HEK293 (cell line): ENCODE measurements at regions not wholly inside any gene's neighbourhood (a gene's known extent, or its start where the extent isn't known, plus 50 kb on each side); places are given as distances from the start of the nearest gene placed in this dataset.

Source experiments
- CTCF ChIA-PET: fragments of 350-600 bp; formaldehyde crosslinking; extraction: SDS; loops from one replicate; lab custom pipeline; 2021; ENCODE audit warnings: antibody characterized with exemption; lab: Yijun Ruan, JAX
- POLR2A ChIA-PET: fragments of 300-600 bp; formaldehyde crosslinking; extraction: SDS; loops from one replicate; lab custom pipeline; 2020; ENCODE audit warnings: antibody characterized with exemption, inconsistent platforms; lab: Yijun Ruan, JAX
- H3K27ac ChIP-seq: fragments of 200-500 bp; sonication (Bioruptor generic); 2 replicates; pipeline ENCODE4 v1.5.1; 2014; ENCODE audit warnings: low read depth, low read length, control low read depth, inconsistent platforms; ENCODE audit errors: extremely low read depth
- H3K36me3 ChIP-seq, 2 experiments: fragments of 200-500 bp in 1 of 2; sonication (Bioruptor generic) in 1 of 2; 1 replicate in 1 of 2; 2 replicates in 1 of 2; pipeline ENCODE4 v1.5.1; 2014 to 2017; ENCODE audit warnings: inconsistent platforms in 2 of 2, low read length in 2 of 2; ENCODE audit not compliant: control insufficient read depth in 2 of 2, insufficient read depth in 1 of 2
- H3K4me1 ChIP-seq: fragments of 200-500 bp; sonication (Bioruptor generic); 2 replicates; pipeline ENCODE4 v1.5.1; 2014; ENCODE audit warnings: mild to moderate bottlenecking, low read length, inconsistent platforms; ENCODE audit not compliant: control insufficient read depth, insufficient read depth
- H3K4me3 ChIP-seq: 2 replicates; pipeline ENCODE4 v1.5.1; 2011; ENCODE audit warnings: low read depth, mild to moderate bottlenecking, control low read depth, low read length, moderate library complexity
- H3K9me3 ChIP-seq: fragments of 200-500 bp; sonication (Bioruptor generic); 2 replicates; pipeline ENCODE4 v1.5.1; 2014; ENCODE audit warnings: low read depth, low read length, inconsistent platforms; ENCODE audit not compliant: control insufficient read depth, insufficient read depth
- EGR2 ChIP-seq: fragments of 450-650 bp; formaldehyde crosslinking; IDR thresholded peaks from 2 replicates; pipeline ENCODE4 v1.5.1; 2016; ENCODE audit warnings: low read depth, missing biosample characterization, missing genetic modification characterization
- GFI1B ChIP-seq: fragments of 450-650 bp; formaldehyde crosslinking; IDR thresholded peaks from 2 replicates; pipeline ENCODE4 v1.5.1; 2016; ENCODE audit warnings: missing biosample characterization, missing genetic modification characterization
- GLIS1 ChIP-seq: fragments of 450-650 bp; formaldehyde crosslinking; IDR thresholded peaks from 2 replicates; pipeline ENCODE4 v1.5.1; 2016; ENCODE audit warnings: missing biosample characterization, missing genetic modification characterization
- HOXD13 ChIP-seq: sonication (generic); formaldehyde crosslinking; IDR thresholded peaks from 2 replicates; pipeline ENCODE4 v1.8.0; 2022; ENCODE audit warnings: missing genetic modification reagents, borderline replicate concordance
- KLF10 ChIP-seq: fragments of 450-650 bp; IDR thresholded peaks from 2 replicates; pipeline ENCODE4 v1.5.1; 2018; ENCODE audit warnings: missing biosample characterization, mild to moderate bottlenecking, missing genetic modification characterization
- OVOL3 ChIP-seq: fragments of 450-650 bp; formaldehyde crosslinking; IDR thresholded peaks from 2 replicates; pipeline ENCODE4 v1.5.1; 2016; ENCODE audit warnings: missing biosample characterization, missing genetic modification characterization
- PRDM1 ChIP-seq: fragments of 450-650 bp; formaldehyde crosslinking; IDR thresholded peaks from 2 replicates; pipeline ENCODE4; 2016; ENCODE audit warnings: missing biosample characterization, missing genetic modification characterization
- ZFP41 ChIP-seq: fragments of 450-650 bp; formaldehyde crosslinking; IDR thresholded peaks from 2 replicates; pipeline ENCODE4 v1.5.1; 2016; ENCODE audit warnings: missing biosample characterization, missing genetic modification characterization, borderline replicate concordance
- ZNF112 ChIP-seq: fragments of 450-650 bp; formaldehyde crosslinking; IDR thresholded peaks from 2 replicates; pipeline ENCODE4 v1.5.0; 2017; ENCODE audit warnings: missing biosample characterization, missing genetic modification characterization
- ZNF292 ChIP-seq: fragments of 450-650 bp; formaldehyde crosslinking; IDR thresholded peaks from 2 replicates; pipeline ENCODE4 v1.5.1; 2016; ENCODE audit warnings: low read depth, missing biosample characterization, missing genetic modification characterization, borderline replicate concordance
- ZNF350 ChIP-seq: fragments of 450-650 bp; formaldehyde crosslinking; IDR thresholded peaks from 2 replicates; pipeline ENCODE4 v1.5.0; 2017; ENCODE audit warnings: missing biosample characterization, mild to moderate bottlenecking, missing genetic modification characterization
- ZNF473 ChIP-seq: fragments of 450-650 bp; formaldehyde crosslinking; IDR thresholded peaks from 2 replicates; pipeline ENCODE4 v1.5.1; 2017; ENCODE audit warnings: missing biosample characterization, missing genetic modification characterization
- ZNF544 ChIP-seq: fragments of 450-650 bp; formaldehyde crosslinking; IDR thresholded peaks from 2 replicates; pipeline ENCODE4 v1.5.0; 2017; ENCODE audit warnings: missing biosample characterization, missing genetic modification characterization
- ZNF791 ChIP-seq: fragments of 450-650 bp; formaldehyde crosslinking; IDR thresholded peaks from 2 replicates; pipeline ENCODE4 v1.5.1; 2016; ENCODE audit warnings: missing biosample characterization, missing genetic modification characterization
- ZSCAN30 ChIP-seq: fragments of 450-650 bp; IDR thresholded peaks from 2 replicates; pipeline ENCODE4 v1.5.1; 2018; ENCODE audit warnings: missing biosample characterization, mild to moderate bottlenecking, missing genetic modification characterization, moderate library complexity
- TF ChIP-seq, protein P1 (sequence below): fragments of 450-650 bp; formaldehyde crosslinking; IDR thresholded peaks from 2 replicates; pipeline ENCODE4 v1.5.1; 2017; ENCODE audit warnings: missing biosample characterization, mild to moderate bottlenecking, missing genetic modification characterization, moderate library complexity
- TF ChIP-seq, protein P2 (sequence below): fragments of 450-650 bp; formaldehyde crosslinking; IDR thresholded peaks from 2 replicates; pipeline ENCODE4 v1.5.1; 2016; ENCODE audit warnings: missing biosample characterization, missing genetic modification characterization

DNA sequence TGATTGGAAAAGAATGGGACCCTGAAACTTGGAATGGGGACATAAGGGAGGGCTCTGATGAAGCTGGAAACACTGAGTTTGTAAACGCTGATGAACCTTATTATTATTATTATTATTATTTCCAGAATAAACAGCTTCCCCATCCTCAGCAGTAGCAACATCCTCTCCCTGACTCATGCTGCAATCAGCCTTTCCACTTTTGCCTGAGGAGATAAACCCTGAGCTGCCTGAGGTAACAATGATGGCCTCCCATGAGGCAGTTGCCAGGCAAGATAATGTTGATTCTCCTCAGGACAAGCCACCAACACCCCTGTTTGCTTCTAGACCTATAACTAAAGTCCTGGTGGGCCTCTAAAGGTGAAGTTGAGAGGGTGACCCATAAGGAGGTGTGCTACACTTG is 139.2 kb upstream of the ATP10B start (continued):
- TF ChIP-seq ZNF473 (tag by site-specific recombination) (no peak), HOXD13 (CRISPR knock-in tag) (no peak), GLIS1 (tag by site-specific recombination) (no peak)
- TF ChIP-seq, all 188 proteins: peak for 0

DNA sequence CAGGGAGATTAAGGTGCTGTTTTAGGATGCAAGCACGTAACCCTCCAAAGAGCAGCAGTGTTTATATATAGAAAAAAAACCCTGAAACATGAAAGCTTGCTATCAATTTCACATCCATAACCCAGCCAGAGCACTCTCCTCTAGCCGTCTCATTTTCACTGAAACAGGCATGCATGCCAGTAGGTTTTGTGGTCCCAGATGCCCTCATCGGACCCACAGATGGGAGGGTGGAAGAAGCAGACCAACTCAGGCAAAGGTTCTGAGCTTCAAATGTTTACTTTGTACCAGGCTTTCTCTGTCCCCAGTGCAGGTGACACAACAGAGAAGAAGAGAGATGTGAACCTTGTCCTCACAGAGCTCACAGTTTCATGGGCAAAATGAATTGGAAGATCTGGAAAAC is 127.4 kb upstream of the ATP10B start:
- no peaks in the 10 kb centered on the region for H3K9me3 ChIP-seq
- no peak for TF ChIP-seq ZNF292 (tag by site-specific recombination)
- TF ChIP-seq OVOL3 (tag by site-specific recombination): no peak
- no peak for TF ChIP-seq ZSCAN30
- no peak for TF ChIP-seq ZNF544 (tag by site-specific recombination)
- no peak for TF ChIP-seq EGR2 (tag by site-specific recombination)
- TF ChIP-seq, all 188 proteins: peak for 0
- H3K27ac ChIP-seq: no peak overlapping the region
- H3K4me3 ChIP-seq: no peak overlapping the region
- H3K4me1 ChIP-seq: no peaks in the 10 kb centered on the region
- CTCF ChIA-PET: no interaction called here
- POLR2A ChIA-PET: no interaction called here
- no peaks in the 10 kb centered on the region for H3K36me3 ChIP-seq

DNA sequence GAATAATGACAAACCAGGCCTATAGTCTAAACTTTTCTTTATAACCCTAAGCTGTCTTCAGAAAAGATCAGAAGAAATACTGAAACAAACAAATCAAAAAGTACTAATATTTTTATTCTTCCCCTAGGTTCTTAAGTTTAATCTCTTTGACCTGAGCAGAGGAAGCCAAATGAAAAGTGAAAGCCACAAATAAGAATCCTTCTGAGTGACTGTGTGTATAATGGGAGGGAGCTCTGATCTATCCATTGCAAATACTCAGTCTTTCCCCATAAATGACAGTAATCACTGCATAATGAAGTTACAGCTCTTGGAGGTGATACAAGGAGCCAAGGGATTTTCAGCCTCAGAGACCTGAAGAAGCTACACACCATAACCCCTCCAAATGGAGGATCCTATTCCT is 126.9 kb upstream of the ATP10B start:
- ChIA-PET POLR2A (no interaction called here), CTCF (no interaction called here)
- Histone ChIP-seq H3K27ac (no peak overlapping the region), H3K4me3 (no peak overlapping the region), H3K36me3 (no peaks in the 10 kb centered on the region), H3K9me3 (no peaks in the 10 kb centered on the region), H3K4me1 (no peaks in the 10 kb centered on the region)
- TF ChIP-seq KLF10 (tag by site-specific recombination): no peak
- TF ChIP-seq PRDM1: no peak
- TF ChIP-seq, protein P1, sequence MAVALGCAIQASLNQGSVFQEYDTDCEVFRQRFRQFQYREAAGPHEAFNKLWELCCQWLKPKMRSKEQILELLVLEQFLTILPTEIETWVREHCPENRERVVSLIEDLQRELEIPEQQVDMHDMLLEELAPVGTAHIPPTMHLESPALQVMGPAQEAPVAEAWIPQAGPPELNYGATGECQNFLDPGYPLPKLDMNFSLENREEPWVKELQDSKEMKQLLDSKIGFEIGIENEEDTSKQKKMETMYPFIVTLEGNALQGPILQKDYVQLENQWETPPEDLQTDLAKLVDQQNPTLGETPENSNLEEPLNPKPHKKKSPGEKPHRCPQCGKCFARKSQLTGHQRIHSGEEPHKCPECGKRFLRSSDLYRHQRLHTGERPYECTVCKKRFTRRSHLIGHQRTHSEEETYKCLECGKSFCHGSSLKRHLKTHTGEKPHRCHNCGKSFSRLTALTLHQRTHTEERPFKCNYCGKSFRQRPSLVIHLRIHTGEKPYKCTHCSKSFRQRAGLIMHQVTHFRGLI (tag by site-specific recombination): no peak
- no peak for TF ChIP-seq ZNF791 (tag by site-specific recombination)
- no peak for TF ChIP-seq ZNF112 (tag by site-specific recombination)
- TF ChIP-seq ZFP41: no peak
- TF ChIP-seq GFI1B (tag by site-specific recombination): no peak
- no peak for TF ChIP-seq ZNF350 (tag by site-specific recombination)

DNA sequence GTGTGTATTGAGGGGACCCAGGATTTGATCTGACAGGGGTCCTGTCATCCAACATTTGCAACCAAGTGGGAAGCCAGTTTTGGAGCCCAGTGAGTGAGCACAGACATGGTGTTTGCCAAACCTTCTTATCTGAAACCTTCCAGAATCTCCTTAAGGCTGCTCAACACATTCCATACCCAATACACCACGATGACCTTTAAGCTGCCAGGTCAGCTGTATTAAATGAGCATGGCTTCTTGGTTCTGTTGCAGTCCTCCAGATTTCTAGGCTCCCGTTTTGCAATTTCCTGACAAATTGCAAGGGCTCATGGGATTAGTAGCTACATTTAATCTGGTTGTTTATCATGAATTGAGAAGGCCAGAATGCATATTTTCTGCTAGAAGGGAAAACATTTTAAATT is 124.2 kb upstream of the ATP10B start:
- H3K27ac ChIP-seq: no peak overlapping the region
- H3K9me3 ChIP-seq: no peaks in the 10 kb centered on the region
- no peak overlapping the region for H3K4me3 ChIP-seq
- POLR2A ChIA-PET: no interaction called here
- CTCF ChIA-PET: no interaction called here
- no peaks in the 10 kb centered on the region for H3K36me3 ChIP-seq
- no peaks in the 10 kb centered on the region for H3K4me1 ChIP-seq
- TF ChIP-seq, protein P2, sequence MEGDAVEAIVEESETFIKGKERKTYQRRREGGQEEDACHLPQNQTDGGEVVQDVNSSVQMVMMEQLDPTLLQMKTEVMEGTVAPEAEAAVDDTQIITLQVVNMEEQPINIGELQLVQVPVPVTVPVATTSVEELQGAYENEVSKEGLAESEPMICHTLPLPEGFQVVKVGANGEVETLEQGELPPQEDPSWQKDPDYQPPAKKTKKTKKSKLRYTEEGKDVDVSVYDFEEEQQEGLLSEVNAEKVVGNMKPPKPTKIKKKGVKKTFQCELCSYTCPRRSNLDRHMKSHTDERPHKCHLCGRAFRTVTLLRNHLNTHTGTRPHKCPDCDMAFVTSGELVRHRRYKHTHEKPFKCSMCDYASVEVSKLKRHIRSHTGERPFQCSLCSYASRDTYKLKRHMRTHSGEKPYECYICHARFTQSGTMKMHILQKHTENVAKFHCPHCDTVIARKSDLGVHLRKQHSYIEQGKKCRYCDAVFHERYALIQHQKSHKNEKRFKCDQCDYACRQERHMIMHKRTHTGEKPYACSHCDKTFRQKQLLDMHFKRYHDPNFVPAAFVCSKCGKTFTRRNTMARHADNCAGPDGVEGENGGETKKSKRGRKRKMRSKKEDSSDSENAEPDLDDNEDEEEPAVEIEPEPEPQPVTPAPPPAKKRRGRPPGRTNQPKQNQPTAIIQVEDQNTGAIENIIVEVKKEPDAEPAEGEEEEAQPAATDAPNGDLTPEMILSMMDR: no peak
